ENCODE measurements at regions not wholly inside any gene's neighbourhood (a gene's known extent, or its start where the extent isn't known, plus 50 kb on each side); places are given as distances from the start of the nearest gene placed in this dataset.
"Not testable (repeated sequence)": the region's sequence is repeated elsewhere in the genome, so short reads cannot be mapped to it uniquely, and the experiment has no call there.

- not testable (repeated sequence) for TF ChIP-seq POLR2A (IDR thresholded peaks at IDR 0.05; ENCODE audit: extremely low read depth, insufficient read length); MAX (IDR thresholded peaks at IDR 0.05; ENCODE audit: low read depth, low read length); CTCF (IDR thresholded peaks at IDR 0.05; ENCODE audit: low read depth, low read length); MYC (IDR thresholded peaks at IDR 0.05; ENCODE audit: low read depth, low read length)
Measured at GRCh38 chr3:773433-773832, 319.4 kb upstream of the CNTN6 start.
